ENCODE measurements at regions not wholly inside any gene's neighbourhood (a gene's known extent, or its start where the extent isn't known, plus 50 kb on each side); places are given as distances from the start of the nearest gene placed in this dataset.

- Histone ChIP-seq H3K4me1 (replicated peaks in 1 of 2; ENCODE audit: control insufficient read depth in 2 of 2, insufficient read depth in 2 of 2, low read length in 2 of 2) (no peaks in the 10 kb centered on the region), H4K20me1 (replicated peaks; ENCODE audit: control insufficient read depth, insufficient read depth, low read length) (no peaks in the 10 kb centered on the region), H3K36me3 (ENCODE audit: control insufficient read depth, insufficient read depth, low read length) (no peaks in the 10 kb centered on the region), H3K9me3 (replicated peaks; ENCODE audit: control insufficient read depth, insufficient read depth, low read depth, low read length) (no peaks in the 10 kb centered on the region), H3K79me2 (ENCODE audit: control insufficient read depth, insufficient read depth, low read length) (no peaks in the 10 kb centered on the region), H3K4me3 (no peak overlapping the region), H3K27ac (ENCODE audit: extremely low read depth, low read depth, low read length) (no peak overlapping the region), H3K4me2 (ENCODE audit: insufficient read depth, low read length) (no peak overlapping the region), H3K9me1 (ENCODE audit: control insufficient read depth, insufficient read depth, low read length) (no peaks in the 10 kb centered on the region), H3K27me3 (ENCODE audit: control insufficient read depth in 2 of 2, insufficient read depth in 2 of 2, low read length in 2 of 2) (no peaks in the 10 kb centered on the region), H2AFZ (ENCODE audit: low read depth, low read length) (no peak overlapping the region), H3K9ac (ENCODE audit: insufficient read depth in 1 of 2, low read depth in 2 of 2, low read length in 2 of 2) (no peak overlapping the region)
- WGBS (ENCODE audit: insufficient coverage, low coverage, missing lambda C conversion rate): 2% methylated on average over 3 of the region's 3 CpGs
- no peak for ATAC-seq
- BruUV-seq (replicated peaks): no TSS peak
- no peak for FAIRE-seq
- CTCF ChIA-PET (ENCODE audit: low intra/inter-chr PET ratio): no interaction called here
- POLR2A ChIA-PET: interaction anchor here (0.6 kb wide), 1 partner anchor 17 kb away, joined by 3 read pairs; no protein-coding TSS in a partner anchor
- intact Hi-C loops (cut with micrococcal nuclease) (no loop called here), in situ Hi-C loops (cut with MboI) (no loop called here)
- DNase-seq (ENCODE audit: extremely low read depth in 1 of 4, low spot score in 3 of 4): no peak
- TF ChIP-seq CTCFL (IDR thresholded peaks at IDR 0.05; ENCODE audit: borderline replicate concordance, insufficient read depth, low read depth, low read length, poor library complexity, severe bottlenecking) (no peak), TGIF2 (CRISPR knock-in tag; IDR thresholded peaks at IDR 0.05) (no peak), TCFL5 (CRISPR knock-in tag; conservative IDR thresholded peaks at IDR 0.05) (no peak), CHD2 (IDR thresholded peaks at IDR 0.05; ENCODE audit: low read depth, low read length) (no peak), ARID4B (CRISPR knock-in tag; IDR thresholded peaks at IDR 0.05) (no peak), HINFP (tag; conservative IDR thresholded peaks at IDR 0.05; ENCODE audit: low read depth) (no peak), NCOA2 (IDR thresholded peaks at IDR 0.05; ENCODE audit: partially characterized antibody in 2 of 2) (no peak), ZNF146 (CRISPR knock-in tag; IDR thresholded peaks at IDR 0.05; ENCODE audit: unreplicated experiment) (no peak), BMI1 (IDR thresholded peaks at IDR 0.05; ENCODE audit: low read length) (no peak), LARP7 (IDR thresholded peaks at IDR 0.05) (no peak)
Measured at GRCh38 chr10:120111628-120112027, 219.1 kb downstream of the SEC23IP start.
